8988T (cell line): ENCODE measurements at regions not wholly inside any gene's neighbourhood (a gene's known extent, or its start where the extent isn't known, plus 50 kb on each side); places are given as distances from the start of the nearest gene placed in this dataset.

Source experiments
- DNase-seq: peaks from one replicate; pipeline ENCODE4 v3.0.0; 2011

DNA sequence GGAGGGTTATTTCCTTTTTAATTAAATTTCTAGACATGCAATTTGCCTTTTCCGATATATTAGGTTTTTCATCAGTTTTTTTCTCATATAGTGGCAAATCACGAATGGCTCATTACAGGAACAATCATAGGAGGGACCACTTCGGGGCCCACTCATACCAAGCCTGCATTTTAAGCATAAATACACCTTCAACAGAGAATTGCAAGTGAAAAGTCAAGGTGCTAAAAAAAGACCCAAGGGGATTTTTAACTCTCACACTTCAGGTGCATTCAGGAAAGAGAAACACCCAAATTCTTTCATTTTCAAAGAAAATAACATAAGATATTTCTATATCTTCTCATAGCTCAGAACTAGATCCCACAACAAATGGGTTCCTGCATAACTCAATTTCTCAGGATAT is 979.6 kb upstream of the NR2F2 start:
- DNase-seq = no peak

DNA sequence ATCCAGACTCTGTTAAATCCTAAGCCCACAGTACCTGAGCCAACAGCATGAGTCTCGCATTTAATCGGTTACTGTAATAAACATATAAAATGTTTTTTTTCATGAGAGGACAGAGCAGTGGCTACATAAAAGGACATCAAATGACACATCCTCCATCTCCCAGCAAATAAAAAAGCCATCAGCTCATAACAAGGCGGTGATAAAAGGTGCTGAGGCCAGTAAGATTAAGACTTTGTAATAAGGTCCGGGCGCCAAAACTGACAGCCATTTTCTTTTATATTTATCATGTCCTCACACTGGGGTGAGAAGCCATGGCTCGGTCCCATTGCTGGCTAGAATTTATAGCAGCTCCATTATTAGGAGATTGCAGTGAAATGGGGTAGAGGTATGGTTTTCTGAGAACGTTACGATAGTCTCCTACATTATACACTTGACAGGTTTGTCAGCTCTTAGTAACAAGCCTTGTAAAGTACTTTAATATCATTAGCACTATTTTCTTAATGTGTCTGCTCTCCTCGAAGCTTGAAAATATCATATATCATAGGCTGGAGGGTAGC is 977.8 kb upstream of the NR2F2 start:
- no peak for DNase-seq

DNA sequence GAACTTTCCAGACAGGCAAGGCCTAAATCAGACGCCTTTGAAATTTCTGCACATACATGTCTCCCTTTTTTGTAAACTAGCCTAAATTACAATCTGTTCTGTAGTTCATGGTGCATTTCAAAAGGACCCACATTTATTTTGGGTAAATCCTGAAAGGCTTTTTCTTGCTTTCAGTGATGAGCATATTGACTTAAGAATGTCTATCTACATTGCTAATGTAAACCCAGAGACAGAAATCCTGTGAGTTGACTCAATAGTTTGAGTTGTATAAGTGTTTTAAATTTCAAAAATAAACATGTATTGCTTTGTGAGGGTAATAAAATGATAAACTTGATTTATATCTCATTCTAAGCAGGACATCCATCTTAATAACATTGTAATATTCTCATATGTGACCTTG is 977.0 kb upstream of the NR2F2 start:
- no peak for DNase-seq

DNA sequence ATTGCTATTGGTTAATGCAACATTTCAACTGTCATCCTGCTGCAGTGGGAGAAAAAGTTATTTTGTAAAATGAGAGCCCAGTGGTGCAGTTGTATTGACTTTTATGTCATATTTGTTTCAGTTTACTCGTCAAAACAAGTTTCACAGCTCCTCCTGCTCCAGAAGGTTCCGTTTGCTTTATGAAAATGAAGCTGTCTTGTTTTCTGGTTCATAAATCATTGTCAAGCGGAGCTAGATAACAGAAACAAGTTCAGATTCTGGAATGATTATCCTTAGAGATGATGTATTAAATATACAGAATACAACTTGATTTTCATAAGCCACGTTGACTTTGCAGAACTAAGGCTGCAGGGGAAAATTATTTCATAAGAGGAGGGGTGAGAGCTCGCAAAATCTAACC is 970.5 kb upstream of the NR2F2 start:
- DNase-seq = no peak

DNA sequence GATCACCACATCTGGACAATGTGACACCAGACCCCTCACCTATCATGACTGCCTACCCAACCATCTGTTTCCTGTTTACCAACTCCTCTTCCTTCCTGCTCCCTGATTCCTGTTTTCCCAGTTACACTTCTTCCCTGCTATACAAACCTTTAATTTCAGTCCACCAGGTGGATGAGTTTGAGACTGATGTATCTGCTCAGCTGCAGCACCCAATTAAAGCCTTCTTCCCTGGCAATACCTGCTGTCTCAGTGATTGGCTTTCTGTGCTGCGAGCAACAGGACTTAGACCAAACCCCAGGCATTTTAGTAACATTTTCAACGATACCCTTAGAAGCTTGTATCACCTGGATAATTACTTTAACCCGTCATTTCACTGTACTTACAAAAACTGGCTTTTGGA is 968.2 kb upstream of the NR2F2 start:
- no peak for DNase-seq

DNA sequence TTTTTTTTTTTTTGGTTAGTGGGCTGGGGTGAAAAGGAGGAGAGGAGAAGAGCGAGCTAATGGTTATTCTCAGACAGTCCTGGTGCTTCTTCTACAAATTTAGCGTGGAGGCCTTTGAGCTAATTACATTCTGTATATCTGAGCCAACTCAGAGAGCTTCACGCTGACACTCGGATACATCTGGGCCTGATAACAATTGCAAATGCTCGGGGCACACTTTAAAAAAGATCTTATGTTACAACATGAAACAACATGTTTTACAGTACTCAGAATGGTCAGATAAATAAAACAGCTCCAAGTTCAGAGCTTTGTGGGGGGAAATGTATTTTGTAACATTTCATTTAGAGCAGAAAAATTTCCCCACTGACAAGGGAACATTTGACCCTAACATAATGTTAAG is 966.9 kb upstream of the NR2F2 start:
- DNase-seq = no peak

DNA sequence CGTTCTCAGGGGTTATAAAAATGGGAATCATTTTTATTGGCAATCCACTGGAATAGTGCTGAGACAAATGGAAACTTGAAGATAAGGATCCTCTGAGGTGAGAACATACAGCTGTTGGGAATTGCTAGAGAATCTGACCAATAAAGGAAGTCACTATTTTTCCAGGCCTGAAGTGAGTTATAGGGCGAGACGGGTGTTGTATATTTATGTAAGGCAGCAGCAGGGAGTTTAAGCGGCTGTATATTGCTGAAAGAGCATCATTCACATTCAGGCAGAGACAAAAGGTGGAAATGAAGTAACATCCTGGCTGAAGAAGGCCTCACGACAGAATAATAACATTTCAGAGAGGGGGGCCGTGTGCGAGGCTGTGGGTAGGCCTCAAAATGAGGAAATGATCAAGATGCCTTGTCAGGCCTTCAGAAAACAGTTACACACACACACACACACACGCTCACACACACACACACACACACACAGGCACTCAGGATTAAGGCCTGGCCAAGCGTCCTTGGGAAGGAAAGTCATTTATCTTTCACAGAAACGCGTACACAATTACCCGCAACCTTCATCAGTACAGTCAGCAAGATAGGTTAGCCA is 964.9 kb upstream of the NR2F2 start:
- no peak for DNase-seq

DNA sequence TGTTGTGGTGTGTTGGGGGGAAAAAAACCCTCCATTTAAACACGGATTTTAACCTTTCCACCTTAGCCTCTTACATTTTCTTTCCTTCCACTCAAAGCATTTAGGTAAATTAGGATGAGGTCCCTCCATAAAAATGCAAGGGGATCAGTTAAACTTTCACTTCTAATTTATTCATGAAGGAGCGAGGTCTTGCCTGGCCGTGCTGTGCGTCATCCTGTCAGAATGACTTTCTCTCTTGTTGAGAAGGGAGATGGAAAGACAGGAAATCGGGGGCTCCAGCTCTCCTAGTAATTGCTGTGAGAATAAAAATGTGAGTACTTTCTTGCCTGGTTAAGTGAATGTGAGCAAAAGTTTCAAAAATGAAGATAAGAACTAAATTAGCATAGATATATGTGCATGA is 962.3 kb upstream of the NR2F2 start:
- DNase-seq = no peak

DNA sequence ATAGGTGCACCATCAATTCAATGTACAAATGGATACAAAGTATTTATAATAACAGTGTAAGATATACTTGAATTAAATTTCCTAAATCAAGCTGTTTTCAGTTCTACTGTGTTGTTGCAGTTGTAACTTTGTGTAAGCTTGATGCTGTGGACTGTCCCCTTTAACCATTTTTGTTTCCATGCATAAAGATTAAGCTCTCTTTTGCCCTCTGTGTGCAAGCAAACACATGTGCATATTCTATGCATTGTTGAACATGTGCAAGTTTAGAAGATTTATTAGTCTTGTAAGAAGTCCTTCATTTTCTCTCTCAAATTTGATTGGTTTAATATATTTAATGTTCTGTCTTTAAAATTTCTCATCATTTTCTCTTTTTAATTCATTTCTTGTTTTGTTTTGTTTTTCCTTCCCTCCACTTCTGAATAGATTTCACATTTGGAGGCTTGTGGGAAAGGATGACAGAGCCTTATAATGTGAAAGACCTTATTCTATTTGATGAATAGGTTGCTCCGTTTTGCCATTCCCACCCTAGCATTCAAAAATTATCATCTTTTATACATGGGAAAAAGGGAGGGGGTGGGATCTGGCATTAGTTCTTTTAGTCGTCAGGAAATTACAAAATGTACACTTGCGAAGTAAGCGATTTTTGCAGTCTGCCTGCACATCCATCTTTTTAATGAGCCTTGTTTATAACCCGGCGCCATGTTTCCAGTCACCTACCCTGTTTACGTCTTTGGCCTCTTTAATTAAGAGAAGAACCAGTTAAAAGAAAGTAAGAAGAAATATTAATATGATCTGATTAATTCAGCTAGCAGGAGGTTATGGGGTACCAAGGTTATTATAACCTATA is 961.5 kb upstream of the NR2F2 start:
- DNase-seq = no peak

DNA sequence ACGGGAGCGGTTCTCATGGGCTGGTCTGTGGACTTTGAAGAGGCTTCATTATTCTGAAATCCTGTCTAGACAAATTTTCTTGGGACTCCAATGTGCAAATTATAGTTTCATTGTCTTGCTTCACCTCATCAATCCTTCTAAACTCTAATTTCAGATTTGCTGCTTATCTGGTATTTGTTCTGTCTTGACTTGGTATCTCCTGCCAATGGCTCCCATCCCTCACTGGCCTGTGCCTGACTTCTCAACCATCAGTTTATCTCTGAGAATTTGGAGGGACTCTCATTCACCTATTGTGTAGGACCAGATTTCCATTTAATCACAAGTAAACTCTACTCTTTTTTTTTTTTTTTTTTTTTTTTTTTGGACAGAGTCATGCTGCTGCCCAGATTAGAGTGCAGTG is 960.2 kb upstream of the NR2F2 start:
- DNase-seq = no peak

DNA sequence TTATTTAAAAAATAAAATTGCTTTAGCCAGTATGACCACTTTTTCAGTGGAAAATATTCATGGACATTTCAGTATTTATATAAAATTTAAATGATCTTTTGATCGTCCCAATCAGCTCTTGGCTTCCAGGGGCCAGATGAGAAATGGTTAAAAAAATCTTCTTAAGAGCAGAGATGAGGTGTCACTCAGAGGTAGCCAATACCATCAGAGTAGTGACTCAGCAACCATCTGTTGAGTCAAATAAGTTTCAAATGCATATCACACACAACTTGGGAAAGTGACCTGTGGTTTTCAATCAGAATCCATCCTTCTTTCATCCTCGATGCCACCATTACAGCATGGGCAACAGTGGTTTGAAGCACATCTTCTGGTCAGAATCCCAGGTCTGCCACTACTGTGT is 958.8 kb upstream of the NR2F2 start:
- no peak for DNase-seq

DNA sequence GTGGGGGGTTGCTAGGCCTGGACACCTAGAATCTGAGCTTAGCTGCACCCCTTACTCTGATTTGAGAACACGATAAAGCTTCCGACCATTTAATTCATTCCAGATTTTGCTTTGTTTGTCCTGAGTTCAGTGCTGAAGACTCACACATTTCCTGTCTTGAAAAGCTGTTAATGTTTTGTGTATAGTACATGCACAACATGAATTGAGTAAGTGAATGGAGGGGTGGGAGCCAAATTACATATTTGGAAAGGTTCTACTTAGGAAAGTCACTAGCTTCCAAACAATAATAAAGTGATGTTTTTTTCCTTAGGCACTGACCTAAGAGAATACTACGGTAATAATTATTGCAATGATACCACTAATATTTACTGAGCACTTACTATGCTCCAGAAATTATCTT is 955.2 kb upstream of the NR2F2 start:
- no peak for DNase-seq

DNA sequence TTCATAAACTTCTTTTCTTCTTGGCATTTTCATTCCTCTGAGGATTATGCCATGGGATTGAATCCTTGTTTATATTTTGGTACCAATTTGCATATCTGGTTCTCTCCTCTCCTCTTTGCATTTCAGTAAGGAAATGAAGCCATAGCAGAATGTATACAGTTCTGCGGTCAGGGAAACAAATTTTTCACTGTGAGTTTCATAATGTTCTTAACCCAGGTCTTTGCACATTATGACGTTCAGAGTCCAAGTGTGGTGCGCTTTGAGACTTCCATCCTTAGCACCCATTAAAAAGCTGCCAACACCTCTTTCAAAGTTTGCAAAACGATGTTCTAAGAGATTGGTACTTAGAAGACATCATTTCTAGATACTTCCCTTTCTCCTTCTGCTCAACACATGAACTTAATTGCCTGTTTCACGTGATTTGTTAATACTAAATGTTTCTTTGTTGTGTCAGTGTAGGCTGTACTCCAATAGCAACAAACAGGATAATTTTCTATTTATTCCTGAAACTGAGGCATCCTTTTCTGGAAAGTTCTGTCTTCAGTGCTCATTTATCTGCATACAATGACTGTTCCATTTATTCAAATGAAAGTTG is 953.1 kb upstream of the NR2F2 start:
- DNase-seq = no peak

DNA sequence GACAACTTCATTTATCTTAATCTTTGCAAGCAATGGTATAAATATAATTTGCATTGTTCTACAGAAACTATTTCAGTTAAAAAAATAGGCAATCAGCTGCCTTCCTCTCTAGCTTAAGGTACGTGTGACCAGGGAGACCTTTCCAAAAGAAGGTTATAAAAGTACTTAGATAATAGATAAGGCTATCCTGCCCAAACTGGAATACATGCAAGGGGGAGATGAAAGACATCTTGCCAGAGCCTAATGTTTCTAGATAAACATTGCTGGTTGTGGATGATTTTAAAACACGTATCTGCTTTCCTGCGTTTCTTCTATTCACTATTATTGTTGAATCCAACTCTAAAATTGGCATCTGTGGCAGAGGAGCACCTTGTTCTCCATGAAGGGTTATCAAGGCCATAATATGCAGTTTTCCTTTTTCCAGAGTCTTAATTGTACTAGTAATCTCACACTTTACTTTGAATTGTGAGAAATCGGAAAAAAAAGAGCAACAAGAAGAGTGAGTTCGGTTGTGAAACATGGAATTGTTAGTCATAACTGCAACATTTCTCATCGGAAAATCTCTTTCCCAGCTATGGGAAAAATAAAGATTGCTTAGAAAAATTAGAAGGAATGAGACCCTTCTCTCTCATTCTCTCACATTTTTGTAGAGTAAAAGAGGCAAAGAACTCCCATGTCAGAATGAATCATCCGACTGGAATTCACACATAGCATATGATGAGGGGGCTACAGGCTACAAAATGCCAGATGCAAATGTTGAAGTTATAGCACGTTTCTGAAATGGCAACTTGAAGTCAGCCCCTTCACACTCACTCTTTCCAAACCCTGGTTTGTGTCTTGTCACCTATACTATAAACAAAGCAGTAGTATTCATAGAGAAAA is 936.1 kb upstream of the NR2F2 start:
- DNase-seq = no peak

DNA sequence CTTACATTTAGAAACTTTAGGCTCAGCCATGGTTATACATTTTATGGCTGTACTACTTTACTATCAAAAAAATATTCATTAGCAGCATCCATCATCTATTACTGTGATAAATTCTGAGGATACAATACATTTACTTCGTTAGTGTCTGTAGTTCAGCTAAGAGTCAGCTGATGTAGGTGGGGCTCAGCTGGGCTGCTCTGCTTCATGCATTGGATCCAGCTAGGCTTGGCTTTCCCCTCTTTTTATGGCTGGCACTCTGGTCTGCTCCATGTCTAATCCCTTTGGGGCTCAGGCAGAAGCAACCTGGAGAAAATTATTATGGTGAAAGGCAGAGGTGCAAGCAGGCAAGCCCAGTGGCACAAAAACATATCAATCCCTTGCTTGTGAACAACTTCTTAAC is 930.1 kb upstream of the NR2F2 start:
- DNase-seq = no peak

DNA sequence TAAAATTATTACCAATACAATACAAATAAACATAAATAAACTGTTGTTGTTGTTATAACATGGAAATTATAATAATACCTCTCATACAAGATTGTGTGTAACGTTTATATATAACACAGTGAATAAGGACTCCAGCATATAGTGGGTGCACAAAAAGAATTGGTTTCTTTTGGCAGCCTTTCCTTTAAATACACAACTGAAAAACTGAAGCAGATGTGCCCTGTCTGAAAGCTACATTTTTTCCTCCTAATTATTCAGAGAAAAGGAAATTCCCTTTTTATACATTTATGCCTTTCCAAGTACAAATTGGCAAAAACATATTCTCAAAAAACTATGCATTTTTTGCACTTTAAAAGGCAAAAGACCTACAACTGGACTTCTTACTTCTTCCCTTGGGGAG is 928.9 kb upstream of the NR2F2 start:
- DNase-seq = no peak

DNA sequence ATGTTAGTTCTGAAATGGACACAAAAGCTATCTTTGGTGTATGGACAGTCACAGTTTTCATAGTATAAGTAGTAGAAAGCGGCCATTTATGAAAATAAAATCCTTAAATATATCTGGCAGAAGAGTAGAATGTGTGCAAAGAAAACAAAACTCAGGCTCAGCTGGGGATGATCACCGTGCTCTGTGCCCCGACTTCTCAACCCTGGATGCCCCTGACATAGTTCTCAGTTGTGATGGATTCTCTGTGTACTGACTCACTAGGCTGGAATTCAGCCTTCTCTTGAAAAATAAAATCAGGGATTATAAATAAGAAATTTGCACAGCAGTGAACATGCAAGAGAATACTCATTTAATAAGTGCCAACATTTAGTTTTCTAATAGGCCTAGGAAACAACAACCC is 925.1 kb upstream of the NR2F2 start:
- no peak for DNase-seq

DNA sequence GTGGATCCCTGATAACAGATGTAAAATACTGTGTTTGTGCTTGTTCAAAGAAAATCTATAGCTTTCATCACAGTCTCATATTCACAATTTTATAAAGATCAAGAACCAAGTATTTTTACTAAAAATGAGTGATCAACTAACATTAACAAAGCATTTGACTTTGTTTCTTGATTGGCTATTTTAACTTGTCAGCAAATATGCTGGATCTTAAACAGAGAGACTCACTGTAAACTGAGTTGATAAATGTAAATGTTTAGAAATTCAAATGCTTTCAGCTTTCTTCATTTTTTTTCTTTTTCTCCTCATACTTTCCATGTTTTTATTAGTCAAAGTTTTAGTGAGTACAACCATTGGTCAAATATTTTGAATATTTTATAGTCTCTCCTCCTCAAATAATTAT is 923.0 kb upstream of the NR2F2 start:
- no peak for DNase-seq

DNA sequence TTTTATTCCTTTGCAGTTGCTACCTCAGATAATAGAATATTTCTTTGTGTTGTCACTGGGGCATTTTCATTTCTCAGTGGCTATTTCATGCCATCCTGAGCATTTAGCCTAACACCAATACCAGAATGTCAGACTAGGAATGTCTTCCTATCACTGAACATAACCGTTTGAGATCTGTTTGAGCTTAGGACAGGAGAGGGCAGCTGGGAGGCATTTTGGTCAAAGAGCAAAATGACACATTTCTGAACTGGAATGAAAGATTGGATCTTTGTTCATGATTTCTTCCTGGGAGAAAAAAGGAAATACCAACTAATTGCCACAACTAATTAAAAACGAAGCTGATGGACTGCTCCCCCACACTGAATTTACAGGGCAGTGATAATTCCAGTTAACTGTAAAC is 921.3 kb upstream of the NR2F2 start:
- DNase-seq = no peak

DNA sequence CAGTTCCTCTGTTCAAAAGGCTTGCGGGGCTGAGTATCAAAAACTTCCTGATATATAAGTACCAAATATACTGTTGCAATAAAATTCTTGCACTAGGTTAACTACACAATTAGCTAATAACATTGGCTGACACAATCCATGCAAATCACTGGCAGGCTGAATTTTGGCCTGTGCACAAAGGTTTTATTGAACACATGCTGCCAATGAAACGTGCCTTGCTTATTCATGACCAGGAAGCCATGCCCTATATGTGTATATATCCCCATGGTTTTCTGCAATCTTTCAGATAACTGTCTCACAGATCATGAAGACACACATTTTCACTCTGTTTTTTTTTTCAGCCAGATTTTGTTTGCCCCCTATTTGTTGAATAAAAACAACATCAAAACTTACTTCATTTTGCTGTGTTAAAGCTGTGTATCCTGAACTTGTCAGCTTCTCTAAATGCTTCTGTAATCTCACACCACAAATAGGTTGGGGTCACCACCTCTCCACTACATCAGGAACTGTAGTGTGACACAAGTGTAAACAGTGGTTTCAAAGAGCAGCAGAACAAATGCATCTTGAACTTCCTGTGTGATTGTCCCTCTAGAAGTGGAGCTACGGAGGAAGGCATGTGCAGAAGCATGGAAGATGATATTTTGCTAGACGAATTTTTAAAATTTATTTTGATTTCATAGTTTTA is 920.7 kb upstream of the NR2F2 start:
- DNase-seq = no peak

DNA sequence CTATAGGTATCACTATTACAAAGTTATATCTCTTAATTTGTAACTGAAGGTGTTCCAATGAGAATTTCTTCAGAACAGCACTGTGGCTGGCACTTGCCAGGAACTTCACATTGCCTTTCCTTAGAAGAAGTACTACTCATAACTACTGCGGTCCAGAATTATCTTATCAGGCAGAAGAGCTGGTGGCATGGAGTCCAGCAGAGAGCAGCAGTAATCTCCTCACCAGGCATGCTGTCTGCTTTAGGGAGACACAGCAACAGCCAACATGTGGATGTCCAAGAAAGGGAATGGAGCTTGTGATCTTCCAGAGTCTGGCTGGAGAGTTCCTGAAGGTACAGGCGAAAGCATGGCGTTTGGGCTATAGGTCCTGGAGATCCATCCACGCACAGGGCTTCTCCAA is 919.7 kb upstream of the NR2F2 start:
- no peak for DNase-seq

DNA sequence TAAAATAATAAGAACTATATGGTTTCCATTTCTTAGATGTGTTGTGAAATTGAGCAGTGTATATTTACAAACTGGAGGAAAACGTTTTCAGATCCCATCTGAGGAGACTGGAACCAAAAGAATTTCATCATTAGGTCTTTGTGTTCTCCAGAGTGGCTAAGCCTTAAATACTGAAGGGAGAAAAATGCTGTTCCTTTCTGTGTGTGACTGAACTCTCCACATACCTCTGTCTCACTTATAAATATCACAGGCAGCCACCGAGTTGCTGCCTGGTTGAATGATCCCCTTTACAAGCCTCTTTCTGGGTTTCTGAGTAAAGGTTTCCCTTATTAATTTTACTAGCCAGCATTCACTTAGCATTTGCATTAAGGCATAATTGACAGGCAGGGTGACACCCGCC is 913.9 kb upstream of the NR2F2 start:
- no peak for DNase-seq

DNA sequence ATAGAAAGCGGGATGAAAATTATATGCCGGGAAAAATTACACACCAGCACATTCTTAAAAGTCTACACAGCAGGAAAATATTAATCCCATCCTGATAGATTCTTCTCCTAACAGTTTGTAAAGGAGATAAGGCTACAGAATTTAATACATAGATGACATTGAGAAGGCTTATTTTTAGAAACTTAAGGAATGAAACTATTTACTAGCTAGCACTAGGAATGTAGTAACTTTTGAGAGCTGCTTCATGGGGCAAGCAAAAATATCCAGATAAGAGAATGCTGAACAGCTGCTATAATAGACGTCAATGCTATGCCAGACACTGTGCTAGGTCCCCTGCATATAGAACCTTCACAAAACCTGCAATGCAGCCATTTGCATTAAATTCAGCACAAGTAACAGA is 912.7 kb upstream of the NR2F2 start:
- no peak for DNase-seq
